Neutrophil (primary cell): ENCODE measurements at regions not wholly inside any gene's neighbourhood (a gene's known extent, or its start where the extent isn't known, plus 50 kb on each side); places are given as distances from the start of the nearest gene placed in this dataset.

Experiments
- H3K27ac ChIP-seq: fragments of 200-600 bp; sonication (generic); 2 replicates; pipeline ENCODE4 v1.5.1; 2016; ENCODE audit warnings: mild to moderate bottlenecking, moderate library complexity
- H3K27me3 ChIP-seq: fragments of 200-600 bp; sonication (generic); 2 replicates; pipeline ENCODE4 v1.6.0; 2016; ENCODE audit warnings: mild to moderate bottlenecking
- H3K36me3 ChIP-seq: fragments of 200-600 bp; sonication (generic); 2 replicates; pipeline ENCODE4 v1.5.1; 2017
- H3K4me1 ChIP-seq, 2 experiments: fragments of 200-600 bp in 1 of 2; sonication (generic) in 1 of 2; 1 replicate in 1 of 2; 2 replicates in 1 of 2; pipeline versions ENCODE4 v1.5.1 to v1.6.1; 2013 to 2016; ENCODE audit warnings: low read depth in 1 of 2, low read length in 1 of 2, mild to moderate bottlenecking in 1 of 2, moderate library complexity in 1 of 2; ENCODE audit not compliant: control insufficient read depth in 1 of 2, insufficient read depth in 1 of 2
- H3K4me3 ChIP-seq, 2 experiments: fragments of 200-600 bp in 1 of 2; sonication (generic) in 1 of 2; 1 replicate in 1 of 2; 2 replicates in 1 of 2; pipeline ENCODE4 v1.5.1; 2013 to 2016; ENCODE audit warnings: low read depth in 1 of 2, low read length in 1 of 2, mild to moderate bottlenecking in 1 of 2, moderate library complexity in 1 of 2
- H3K9me3 ChIP-seq: fragments of 200-600 bp; sonication (generic); 2 replicates; pipeline ENCODE4 v1.5.1; 2016
- CTCF ChIP-seq: fragments of 200-600 bp; sonication (generic); IDR thresholded peaks from 2 replicates; pipeline ENCODE4 v1.5.1; 2016; ENCODE audit warnings: antibody characterized with exemption

DNA sequence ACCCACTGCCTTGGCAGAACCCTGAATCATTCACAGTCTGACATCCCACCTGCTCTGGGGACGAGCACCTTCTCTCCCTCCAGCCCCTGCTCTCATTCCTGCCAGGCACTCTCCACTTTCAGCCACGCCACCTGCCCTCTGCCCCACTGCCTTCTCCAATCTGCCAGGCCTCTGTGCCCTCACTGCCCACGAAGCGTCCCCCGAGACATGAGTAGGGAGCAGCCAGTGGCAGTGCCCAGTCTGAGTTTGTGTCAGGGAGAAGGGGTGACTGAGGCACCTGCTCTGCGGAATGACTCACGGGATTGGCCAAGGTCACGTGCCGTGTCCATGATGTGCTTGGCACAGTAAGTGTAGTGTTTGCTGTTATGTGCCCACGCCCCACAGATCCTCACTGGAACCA is 215.2 kb upstream of the PPP2R2D start:
- Histone ChIP-seq H3K4me1 (no peaks in the 10 kb centered on the region), H3K27me3 (peaks cover 5% of the 10 kb centered on the region), H3K27ac (no peak overlapping the region), H3K4me3 (no peak overlapping the region), H3K9me3 (no peaks in the 10 kb centered on the region), H3K36me3 (no peaks in the 10 kb centered on the region)
- no peak for TF ChIP-seq CTCF

GRCh38 chr10:131686781-131687420 is 213.9 kb upstream of the PPP2R2D start:
- no peak for TF ChIP-seq CTCF
- H3K9me3 ChIP-seq: no peaks in the 10 kb centered on the region
- H3K4me1 ChIP-seq: no peaks in the 10 kb centered on the region
- peaks cover 5% of the 10 kb centered on the region for H3K27me3 ChIP-seq
- no peaks in the 10 kb centered on the region for H3K36me3 ChIP-seq
- no peak overlapping the region for H3K4me3 ChIP-seq
- H3K27ac ChIP-seq: no peak overlapping the region

- Histone ChIP-seq H3K27ac (no peak overlapping the region), H3K27me3 (peaks cover 5% of the 10 kb centered on the region), H3K9me3 (no peaks in the 10 kb centered on the region), H3K4me3 (no peak overlapping the region), H3K36me3 (no peaks in the 10 kb centered on the region), H3K4me1 (no peaks in the 10 kb centered on the region)
- no peak for TF ChIP-seq CTCF
These were observed 212.5 kb upstream of the PPP2R2D start for GRCh38 chr10:131688304-131688703.

GRCh38 chr10:131689016-131689415 is 211.8 kb upstream of the PPP2R2D start:
- TF ChIP-seq CTCF: no peak
- no peaks in the 10 kb centered on the region for H3K9me3 ChIP-seq
- no peak overlapping the region for H3K4me3 ChIP-seq
- peaks cover 5% of the 10 kb centered on the region for H3K27me3 ChIP-seq
- H3K27ac ChIP-seq: no peak overlapping the region
- H3K4me1 ChIP-seq: no peaks in the 10 kb centered on the region
- H3K36me3 ChIP-seq: no peaks in the 10 kb centered on the region

DNA sequence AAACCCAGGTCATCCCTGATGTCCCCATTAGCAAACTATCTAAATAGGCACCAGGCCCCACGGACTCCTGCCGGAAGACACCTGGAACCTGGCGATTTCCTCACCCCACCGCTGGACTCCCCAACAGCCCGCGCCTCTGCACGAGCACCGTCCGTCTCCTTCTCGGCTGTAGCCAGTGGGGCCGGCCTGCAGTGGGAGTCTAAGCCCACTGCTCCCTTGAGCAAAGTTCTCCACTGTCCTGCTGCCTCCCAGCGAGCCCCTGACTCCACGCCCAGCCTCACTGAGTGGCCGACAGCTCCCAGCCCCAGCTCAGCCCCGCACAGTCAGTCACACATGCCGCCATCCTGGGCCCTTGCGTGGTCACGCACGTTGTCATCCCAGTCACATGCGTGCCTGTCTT is 211.3 kb upstream of the PPP2R2D start:
- H3K36me3 ChIP-seq: no peaks in the 10 kb centered on the region
- no peak overlapping the region for H3K4me3 ChIP-seq
- H3K4me1 ChIP-seq: no peaks in the 10 kb centered on the region
- TF ChIP-seq CTCF: no peak
- no peak overlapping the region for H3K27ac ChIP-seq
- H3K9me3 ChIP-seq: no peaks in the 10 kb centered on the region
- H3K27me3 ChIP-seq: peaks cover 5% of the 10 kb centered on the region
